GM23338 (cell line): ENCODE measurements at regions not wholly inside any gene's neighbourhood (a gene's known extent, or its start where the extent isn't known, plus 50 kb on each side); places are given as distances from the start of the nearest gene placed in this dataset.

Source experiments
- ATAC-seq: fragments of 200-7000 bp; cut with Tn5 transposase; 3 replicates; pipeline ENCODE4 v1.9.1; 2020
- DNase-seq: peaks from one replicate; pipeline ENCODE4 v3.0.0-alpha.2; 2015; ENCODE audit warnings: low spot score
- H2AFZ ChIP-seq: fragments of 200-600 bp; sonication (generic); 2 replicates; pipeline ENCODE4 v1.8.0; 2016; ENCODE audit warnings: antibody characterized with exemption, mild to moderate bottlenecking, moderate library complexity
- H3F3A ChIP-seq: fragments of 200-600 bp; sonication (generic); replicated peaks from 2 replicates; pipeline ENCODE4 v1.8.0; 2017; ENCODE audit warnings: antibody characterized with exemption, mixed run types, low read depth
- H3K27ac ChIP-seq: fragments of 200-600 bp; sonication (generic); 2 replicates; pipeline ENCODE4 v1.6.1; 2016; ENCODE audit warnings: low read depth
- H3K27me3 ChIP-seq: fragments of 200-600 bp; sonication (generic); 2 replicates; pipeline ENCODE4 v1.8.0; 2016; ENCODE audit warnings: mild to moderate bottlenecking, mixed run types, moderate library complexity; ENCODE audit not compliant: insufficient read depth
- H3K36me3 ChIP-seq: fragments of 200-600 bp; sonication (generic); 2 replicates; pipeline ENCODE4 v1.8.0; 2016; ENCODE audit warnings: mild to moderate bottlenecking; ENCODE audit not compliant: insufficient read depth
- H3K4me1 ChIP-seq: fragments of 200-600 bp; sonication (generic); 2 replicates; pipeline ENCODE4 v1.8.0; 2016; ENCODE audit warnings: mild to moderate bottlenecking, moderate library complexity; ENCODE audit not compliant: insufficient read depth
- H3K4me2 ChIP-seq: fragments of 200-600 bp; sonication (generic); 2 replicates; pipeline ENCODE4 v1.7.1; 2017; ENCODE audit warnings: mixed run types
- H3K4me3 ChIP-seq: fragments of 200-600 bp; sonication (generic); 2 replicates; pipeline ENCODE4 v1.6.1; 2016; ENCODE audit warnings: mixed run types
- H3K79me2 ChIP-seq: fragments of 200-600 bp; sonication (generic); replicated peaks from 2 replicates; pipeline ENCODE4 v1.8.0; 2017; ENCODE audit warnings: mild to moderate bottlenecking; ENCODE audit not compliant: insufficient read depth
- H3K9me2 ChIP-seq: fragments of 200-600 bp; sonication (generic); 2 replicates; pipeline ENCODE4 v1.8.0; 2017; ENCODE audit not compliant: insufficient read depth
- H4K20me1 ChIP-seq: fragments of 200-600 bp; sonication (generic); replicated peaks from 2 replicates; pipeline ENCODE4 v1.8.0; 2017; ENCODE audit warnings: mild to moderate bottlenecking; ENCODE audit not compliant: insufficient read depth
- H3K27ac Mint-ChIP-seq: 2 replicates; pipeline ENCODE4 v1.8.0; 2020; ENCODE audit warnings: inconsistent platforms, mild to moderate bottlenecking, moderate library complexity, mixed read lengths
- H3K27me3 Mint-ChIP-seq: 3 replicates; pipeline ENCODE4 v1.8.0; 2022; ENCODE audit warnings: low read depth, mild to moderate bottlenecking, moderate library complexity, mixed read lengths, inconsistent platforms; ENCODE audit not compliant: insufficient read depth, poor library complexity
- H3K36me3 Mint-ChIP-seq: 3 replicates; pipeline ENCODE4 v1.8.0; 2021; ENCODE audit warnings: low read depth, mild to moderate bottlenecking, inconsistent platforms, moderate library complexity, mixed read lengths
- H3K4me1 Mint-ChIP-seq: 3 replicates; pipeline ENCODE4 v1.8.0; 2020; ENCODE audit warnings: mild to moderate bottlenecking, inconsistent platforms, mixed read lengths
- H3K4me3 Mint-ChIP-seq: 3 replicates; pipeline ENCODE4 v1.8.0; 2021; ENCODE audit warnings: moderate library complexity, mild to moderate bottlenecking, inconsistent platforms, mixed read lengths
- H3K9me3 Mint-ChIP-seq: 3 replicates; pipeline ENCODE4 v1.8.0; 2020; ENCODE audit warnings: moderate library complexity, mild to moderate bottlenecking, inconsistent platforms, mixed read lengths
- CREB1 ChIP-seq: fragments of 250-450 bp; sonication (Bioruptor Pico); IDR thresholded peaks from 2 replicates; pipeline ENCODE4 v1.5.0; 2020; ENCODE audit warnings: low read depth, mild to moderate bottlenecking, moderate library complexity
- CTCF ChIP-seq, 2 experiments: fragments of 200-600 bp in 1 of 2; sonication (generic) in 1 of 2; conservative IDR thresholded peaks; 2 replicates each; pipeline versions ENCODE4 v1.5.1 to v1.6.1; 2016 to 2017; ENCODE audit warnings: antibody characterized with exemption in 2 of 2, low read depth in 2 of 2, mild to moderate bottlenecking in 2 of 2, moderate library complexity in 1 of 2
- ETS1 ChIP-seq: IDR thresholded peaks from 2 replicates; pipeline ENCODE4 v1.6.1; 2016; ENCODE audit warnings: antibody characterized with exemption
- EZH2 ChIP-seq: fragments of 200-600 bp; sonication (generic); IDR thresholded peaks from one replicate; pipeline ENCODE4 v1.8.0; 2017; ENCODE audit warnings: antibody characterized with exemption, mild to moderate bottlenecking, low read depth; ENCODE audit not compliant: unreplicated experiment
- EZH2phosphoT487 ChIP-seq: fragments of 200-600 bp; sonication (generic); IDR thresholded peaks from one replicate; pipeline ENCODE4 v1.8.1; 2018; ENCODE audit warnings: antibody characterized with exemption; ENCODE audit not compliant: unreplicated experiment
- JUNB ChIP-seq: IDR thresholded peaks from one replicate; pipeline ENCODE4 v1.6.1; 2016; ENCODE audit warnings: antibody characterized with exemption; ENCODE audit not compliant: unreplicated experiment
- NANOG ChIP-seq: IDR thresholded peaks from 2 replicates; pipeline ENCODE4 v1.6.1; 2016; ENCODE audit warnings: antibody characterized with exemption, borderline replicate concordance
- POLR2AphosphoS5 ChIP-seq: IDR thresholded peaks from 2 replicates; pipeline ENCODE4 v1.6.1; 2016; ENCODE audit warnings: antibody characterized with exemption, low read depth
- REST ChIP-seq: IDR thresholded peaks from one replicate; pipeline ENCODE4 v1.6.1; 2018; ENCODE audit warnings: antibody characterized with exemption; ENCODE audit not compliant: unreplicated experiment
- STAT1 ChIP-seq: IDR thresholded peaks from one replicate; pipeline ENCODE4 v1.6.1; 2016; ENCODE audit warnings: antibody characterized with exemption; ENCODE audit not compliant: unreplicated experiment
- ZNF114 ChIP-seq: fragments of 250-450 bp; sonication (Bioruptor Pico); IDR thresholded peaks from 2 replicates; pipeline ENCODE4 v1.5.0; 2020; ENCODE audit warnings: mild to moderate bottlenecking, moderate library complexity
- ZNF331 ChIP-seq: fragments of 250-450 bp; sonication (Bioruptor Pico); IDR thresholded peaks from 2 replicates; pipeline ENCODE4 v1.5.0; 2020; ENCODE audit warnings: low read depth, mild to moderate bottlenecking, moderate library complexity
- ZNF462 ChIP-seq: fragments of 250-450 bp; sonication (Bioruptor Pico); IDR thresholded peaks from 2 replicates; pipeline ENCODE4 v1.5.0; 2020; ENCODE audit warnings: mild to moderate bottlenecking, moderate library complexity

GRCh38 chr6:19289457-19289856, 547.7 kb upstream of the ID4 start:
- DNase-seq = no peak

More at GRCh38 chr6:19289457-19289856, 547.7 kb upstream of the ID4 start:
- H3K4me1 ChIP-seq = no peaks in the 10 kb centered on the region
- no peaks in the 10 kb centered on the region for H3K36me3 ChIP-seq
- no peak for ATAC-seq
- Mint-ChIP-seq H3K27me3 (no peaks in the 10 kb centered on the region), H3K4me1 (no peaks in the 10 kb centered on the region), H3K36me3 (no peaks in the 10 kb centered on the region), H3K27ac (no peak overlapping the region), H3K9me3 (no peaks in the 10 kb centered on the region), H3K4me3 (no peak overlapping the region)
- H3F3A ChIP-seq = no peaks in the 10 kb centered on the region
- H3K9me2 ChIP-seq = peaks cover 4% of the 10 kb centered on the region; the same call in 1 of the 2 replicates
- H3K4me2 ChIP-seq = no peak overlapping the region
- no peak overlapping the region for H2AFZ ChIP-seq
- no peaks in the 10 kb centered on the region for H3K27me3 ChIP-seq
- H4K20me1 ChIP-seq = no peaks in the 10 kb centered on the region
- H3K79me2 ChIP-seq = no peaks in the 10 kb centered on the region
- H3K4me3 ChIP-seq = no peak overlapping the region
- TF ChIP-seq CTCF (conservative IDR thresholded peaks at IDR 0.05; ENCODE audit: low read depth in 2 of 2) (no peak), EZH2phosphoT487 (no peak), ZNF331 (CRISPR knock-in tag) (no peak), NANOG (no peak), REST (no peak), STAT1 (no peak), ETS1 (no peak), JUNB (no peak), ZNF462 (CRISPR knock-in tag) (no peak), EZH2 (no peak), ZNF114 (no peak), POLR2AphosphoS5 (no peak), CREB1 (CRISPR knock-in tag) (no peak)
- no peak overlapping the region for H3K27ac ChIP-seq
